ENCODE measurements at regions not wholly inside any gene's neighbourhood (a gene's known extent, or its start where the extent isn't known, plus 50 kb on each side); places are given as distances from the start of the nearest gene placed in this dataset.
A peak's percentile ranks its signal among the peaks of the same experiment; 100 is the strongest.

- Mint-ChIP-seq H3K27ac (no peak overlapping the region), H3K9me3 (no peaks in the 10 kb centered on the region), H3K4me3 (no peak overlapping the region), H3K4me1 (no peaks in the 10 kb centered on the region), H3K36me3 (ENCODE audit: low read depth) (no peaks in the 10 kb centered on the region), H3K27me3 (peaks cover 7% of the 10 kb centered on the region)
- no peak for ATAC-seq (replicated peaks)
These were observed 127.7 kb upstream of the C9orf72 start for GRCh38 chr9:27701016-27701415.

GRCh38 chr9:27701587-27701986 is 128.3 kb upstream of the C9orf72 start:
- Mint-ChIP-seq H3K27ac (no peak overlapping the region), H3K4me3 (no peak overlapping the region), H3K27me3 (peaks cover 7% of the 10 kb centered on the region), H3K9me3 (no peaks in the 10 kb centered on the region), H3K4me1 (no peaks in the 10 kb centered on the region), H3K36me3 (ENCODE audit: low read depth) (no peaks in the 10 kb centered on the region)
- ATAC-seq (replicated peaks) = no peak

- Mint-ChIP-seq H3K27ac (no peak overlapping the region), H3K4me3 (no peak overlapping the region), H3K4me1 (no peaks in the 10 kb centered on the region), H3K36me3 (ENCODE audit: low read depth) (no peaks in the 10 kb centered on the region), H3K27me3 (peaks cover 7% of the 10 kb centered on the region), H3K9me3 (no peaks in the 10 kb centered on the region)
- ATAC-seq (replicated peaks) = no peak
These were observed 130.1 kb upstream of the C9orf72 start for GRCh38 chr9:27703216-27703980.

GRCh38 chr9:27711241-27711640 is 138.0 kb upstream of the C9orf72 start:
- Mint-ChIP-seq H3K9me3 (no peaks in the 10 kb centered on the region), H3K4me1 (no peaks in the 10 kb centered on the region), H3K27ac (no peak overlapping the region), H3K36me3 (ENCODE audit: low read depth) (no peaks in the 10 kb centered on the region), H3K27me3 (peaks cover 23% of the 10 kb centered on the region), H3K4me3 (no peak overlapping the region)
- ATAC-seq (replicated peaks) = no peak

GRCh38 chr9:27712806-27713205 is 139.5 kb upstream of the C9orf72 start:
- no peak overlapping the region for H3K4me3 Mint-ChIP-seq
- H3K9me3 Mint-ChIP-seq = no peaks in the 10 kb centered on the region
- no peaks in the 10 kb centered on the region for H3K36me3 Mint-ChIP-seq (ENCODE audit: low read depth)
- ATAC-seq (replicated peaks) = no peak
- H3K4me1 Mint-ChIP-seq = no peaks in the 10 kb centered on the region
- H3K27ac Mint-ChIP-seq = no peak overlapping the region
- H3K27me3 Mint-ChIP-seq = peaks cover 28% of the 10 kb centered on the region

- Mint-ChIP-seq H3K27me3 (peaks cover 32% of the 10 kb centered on the region), H3K4me1 (no peaks in the 10 kb centered on the region), H3K9me3 (no peaks in the 10 kb centered on the region), H3K4me3 (no peak overlapping the region), H3K27ac (no peak overlapping the region), H3K36me3 (ENCODE audit: low read depth) (no peaks in the 10 kb centered on the region)
- ATAC-seq (replicated peaks) = no peak
These were observed 141.1 kb upstream of the C9orf72 start for GRCh38 chr9:27714388-27714787.

- Mint-ChIP-seq H3K36me3 (ENCODE audit: low read depth) (no peaks in the 10 kb centered on the region), H3K4me3 (no peak overlapping the region), H3K27me3 (peaks cover 29% of the 10 kb centered on the region), H3K9me3 (no peaks in the 10 kb centered on the region), H3K4me1 (no peaks in the 10 kb centered on the region), H3K27ac (no peak overlapping the region)
- no peak for ATAC-seq (replicated peaks)
These were observed 142.4 kb upstream of the C9orf72 start for GRCh38 chr9:27715651-27716050.

- Mint-ChIP-seq H3K4me1 (no peaks in the 10 kb centered on the region), H3K4me3 (no peak overlapping the region), H3K27ac (no peak overlapping the region), H3K27me3 (peaks cover 27% of the 10 kb centered on the region), H3K36me3 (ENCODE audit: low read depth) (no peaks in the 10 kb centered on the region), H3K9me3 (no peaks in the 10 kb centered on the region)
- no peak for ATAC-seq (replicated peaks)
These were observed 144.7 kb upstream of the C9orf72 start for GRCh38 chr9:27717991-27718390.

- H3K4me1 Mint-ChIP-seq = no peaks in the 10 kb centered on the region
- peaks cover 25% of the 10 kb centered on the region for H3K27me3 Mint-ChIP-seq
- no peak overlapping the region for H3K27ac Mint-ChIP-seq
- no peaks in the 10 kb centered on the region for H3K9me3 Mint-ChIP-seq
- no peaks in the 10 kb centered on the region for H3K36me3 Mint-ChIP-seq (ENCODE audit: low read depth)
- no peak for ATAC-seq (replicated peaks)
- no peak overlapping the region for H3K4me3 Mint-ChIP-seq
These were observed 146.4 kb upstream of the C9orf72 start for GRCh38 chr9:27719711-27720110.

GRCh38 chr9:27722866-27723265 is 149.6 kb upstream of the C9orf72 start:
- Mint-ChIP-seq H3K27ac (no peak overlapping the region), H3K27me3 (peaks cover 18% of the 10 kb centered on the region), H3K4me1 (no peaks in the 10 kb centered on the region), H3K36me3 (ENCODE audit: low read depth) (no peaks in the 10 kb centered on the region), H3K4me3 (no peak overlapping the region), H3K9me3 (no peaks in the 10 kb centered on the region)
- no peak for ATAC-seq (replicated peaks)

- peak; percentile 57 for ATAC-seq (replicated peaks)
- Mint-ChIP-seq H3K36me3 (ENCODE audit: low read depth) (no peaks in the 10 kb centered on the region), H3K27me3 (peaks cover 14% of the 10 kb centered on the region)
These were observed 153.2 kb upstream of the C9orf72 start for GRCh38 chr9:27726244-27727081.

GRCh38 chr9:27732494-27732893 is 159.2 kb upstream of the C9orf72 start:
- no peaks in the 10 kb centered on the region for H3K4me1 Mint-ChIP-seq
- no peak overlapping the region for H3K27ac Mint-ChIP-seq
- no peaks in the 10 kb centered on the region for H3K27me3 Mint-ChIP-seq
- no peak overlapping the region for H3K4me3 Mint-ChIP-seq
- ATAC-seq (replicated peaks) = peak; percentile 75
- peaks cover 2% of the 10 kb centered on the region for H3K9me3 Mint-ChIP-seq
- no peaks in the 10 kb centered on the region for H3K36me3 Mint-ChIP-seq (ENCODE audit: low read depth)

More at GRCh38 chr9:27726244-27727081, 153.2 kb upstream of the C9orf72 start:
- H3K4me1 Mint-ChIP-seq = no peaks in the 10 kb centered on the region
- no peak overlapping the region for H3K4me3 Mint-ChIP-seq
- H3K9me3 Mint-ChIP-seq = no peaks in the 10 kb centered on the region
- H3K27ac Mint-ChIP-seq = no peak overlapping the region

- H3K36me3 Mint-ChIP-seq (ENCODE audit: low read depth) = no peaks in the 10 kb centered on the region
- H3K4me1 Mint-ChIP-seq = no peaks in the 10 kb centered on the region
- H3K27me3 Mint-ChIP-seq = peaks cover 12% of the 10 kb centered on the region
- H3K9me3 Mint-ChIP-seq = peaks cover 5% of the 10 kb centered on the region
- no peak overlapping the region for H3K4me3 Mint-ChIP-seq
- ATAC-seq (replicated peaks) = no peak
- H3K27ac Mint-ChIP-seq = no peak overlapping the region
These were observed 170.2 kb upstream of the C9orf72 start for GRCh38 chr9:27743490-27743889.

GRCh38 chr9:27747450-27747849 is 174.2 kb upstream of the C9orf72 start:
- no peaks in the 10 kb centered on the region for H3K9me3 Mint-ChIP-seq
- no peak for ATAC-seq (replicated peaks)
- no peaks in the 10 kb centered on the region for H3K4me1 Mint-ChIP-seq
- no peak overlapping the region for H3K27ac Mint-ChIP-seq
- no peak overlapping the region for H3K4me3 Mint-ChIP-seq
- peaks cover 7% of the 10 kb centered on the region for H3K27me3 Mint-ChIP-seq
- H3K36me3 Mint-ChIP-seq (ENCODE audit: low read depth) = no peaks in the 10 kb centered on the region

GRCh38 chr9:27749838-27750237 is 176.6 kb upstream of the C9orf72 start:
- Mint-ChIP-seq H3K36me3 (ENCODE audit: low read depth) (no peaks in the 10 kb centered on the region), H3K27me3 (peaks cover 4% of the 10 kb centered on the region), H3K27ac (no peak overlapping the region), H3K4me1 (no peaks in the 10 kb centered on the region), H3K4me3 (no peak overlapping the region), H3K9me3 (no peaks in the 10 kb centered on the region)
- ATAC-seq (replicated peaks) = no peak

Data from activated T-helper 17 cell treated with anti-CD3 and anti-CD28 coated beads, Interleukin-2, amount 50 U/mL, for 72 hours (primary cell).